Spinal cord (tissue), 9 donors: ENCODE measurements at regions not wholly inside any gene's neighbourhood (a gene's known extent, or its start where the extent isn't known, plus 50 kb on each side); places are given as distances from the start of the nearest gene placed in this dataset.
"Not testable (repeated sequence)": the region's sequence is repeated elsewhere in the genome, so short reads cannot be mapped to it uniquely, and the experiment has no call there.

Experiments
- DNase-seq, 6 donors: peaks; one replicate each; pipeline versions ENCODE4 v3.0.0 to v3.0.0-alpha.2; 2013 to 2015; ENCODE audit warnings: low spot score in 6 of 6, low read depth in 4 of 6
- H3K27ac ChIP-seq: one replicate; pipeline ENCODE4 v1.5.1; 2013; ENCODE audit warnings: low read depth, low read length, control low read depth
- H3K27me3 ChIP-seq: one replicate; pipeline ENCODE4 v1.6.1; 2013; ENCODE audit warnings: low read length; ENCODE audit not compliant: control insufficient read depth, insufficient read depth
- H3K36me3 ChIP-seq: one replicate; pipeline ENCODE4 v1.6.1; 2013; ENCODE audit warnings: low read length; ENCODE audit not compliant: control insufficient read depth, insufficient read depth
- H3K4me1 ChIP-seq: one replicate; pipeline ENCODE4 v1.6.1; 2013; ENCODE audit warnings: low read length; ENCODE audit not compliant: control insufficient read depth, insufficient read depth
- H3K4me3 ChIP-seq: one replicate; pipeline ENCODE4 v1.5.1; 2013; ENCODE audit warnings: low read depth, low read length, control low read depth
- H3K9me3 ChIP-seq: one replicate; pipeline ENCODE4 v1.6.1; 2013; ENCODE audit warnings: low read length; ENCODE audit not compliant: control insufficient read depth, insufficient read depth
- WGBS: methylation state at CpG from one replicate; pipeline ENCODE4 v1.1.5; 2013; ENCODE audit warnings: missing lambda C conversion rate; ENCODE audit not compliant: insufficient coverage; 5-methylcytosine and 5-hydroxymethylcytosine counted together
- donor health status: healthy.

DNA sequence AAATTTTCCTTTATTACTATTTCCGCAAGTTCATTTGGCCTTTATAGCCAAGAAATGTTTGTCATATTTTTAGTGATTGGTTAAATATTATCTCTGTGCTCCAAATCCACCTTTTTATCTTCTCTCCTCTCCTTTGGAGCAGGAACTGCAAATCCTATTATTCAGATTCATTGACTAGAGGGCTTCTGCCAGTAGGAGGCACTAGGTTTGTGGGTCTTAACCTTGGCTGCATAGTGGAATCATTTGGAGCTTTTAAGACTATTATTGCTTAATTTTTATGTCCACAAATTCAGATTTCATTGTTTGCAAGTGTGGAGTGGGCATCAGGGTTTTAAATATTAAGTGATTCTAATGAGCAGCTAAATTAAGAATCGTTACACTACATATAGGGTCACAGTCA, 75.3 kb upstream of the SYT10 start:
- no CpG with 5 or more reads among the region's 2 CpGs for WGBS
- Histone ChIP-seq H3K9me3 (no peaks in the 10 kb centered on the region), H3K36me3 (no peaks in the 10 kb centered on the region), H3K4me1 (no peaks in the 10 kb centered on the region), H3K27me3 (no peaks in the 10 kb centered on the region), H3K27ac (no peak overlapping the region), H3K4me3 (no peak overlapping the region)
- no peak for DNase-seq

DNA sequence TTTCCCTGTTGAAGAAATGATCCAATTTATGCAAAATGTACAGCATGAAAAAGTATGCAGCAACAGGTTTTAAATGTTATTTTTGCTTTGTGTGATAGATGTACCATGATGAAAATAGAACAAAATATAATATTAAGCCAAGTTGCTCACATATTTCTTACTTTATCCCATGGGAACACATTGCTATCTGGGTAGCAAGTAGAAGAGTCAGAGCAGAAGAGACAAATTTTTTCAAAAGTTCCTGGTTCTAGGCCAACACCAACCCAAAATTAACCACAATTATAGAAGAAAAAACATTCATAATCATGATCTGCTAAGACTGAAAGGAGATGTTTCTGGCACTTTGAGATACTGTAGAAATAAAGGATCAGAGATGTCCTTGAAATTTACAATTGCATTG, 79.9 kb upstream of the SYT10 start:
- H3K9me3 ChIP-seq, result no peaks in the 10 kb centered on the region
- H3K36me3 ChIP-seq, result no peaks in the 10 kb centered on the region
- H3K4me1 ChIP-seq, result no peaks in the 10 kb centered on the region
- no peaks in the 10 kb centered on the region for H3K27me3 ChIP-seq
- no peak for DNase-seq
- H3K4me3 ChIP-seq, result no peak overlapping the region
- no peak overlapping the region for H3K27ac ChIP-seq

DNA sequence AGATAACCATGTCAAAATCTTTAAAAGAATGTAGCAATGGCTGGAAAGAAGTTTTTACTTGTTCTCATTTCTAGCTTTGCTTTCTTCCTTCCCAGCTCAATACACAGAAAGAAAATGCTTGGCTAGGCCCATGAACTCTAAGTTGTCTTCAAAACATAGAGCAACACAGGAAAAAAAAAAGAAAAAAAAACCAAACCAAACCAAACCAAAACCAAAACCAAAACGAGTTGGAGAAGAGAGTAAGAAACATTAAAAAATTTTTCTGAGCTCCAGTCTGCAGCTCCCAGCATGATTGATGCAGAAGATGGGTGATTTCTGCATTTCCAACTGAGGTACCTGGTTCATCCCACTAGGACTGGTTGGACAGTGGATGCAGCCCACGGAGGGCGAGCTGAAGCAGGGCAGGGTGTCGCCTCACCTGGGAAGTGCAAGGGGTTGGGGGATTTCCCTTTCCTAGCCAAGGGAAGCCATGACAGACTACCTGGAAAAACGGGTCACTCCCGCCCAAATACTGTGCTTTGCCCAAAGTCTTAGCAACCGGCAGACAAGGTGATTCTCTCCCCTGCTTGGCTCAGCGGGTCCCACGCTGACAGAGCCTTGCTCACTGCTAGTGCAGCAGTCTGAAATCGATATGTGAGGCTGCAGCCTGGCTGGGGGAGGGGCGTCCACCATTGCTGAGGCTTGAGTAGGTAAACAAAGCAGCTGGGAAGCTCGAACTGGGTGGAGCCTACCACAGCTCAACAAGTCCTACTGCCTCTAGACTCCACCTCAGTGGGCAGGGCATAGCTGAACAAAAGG, 81.1 kb upstream of the SYT10 start:
- not testable (repeated sequence) for H3K4me3 ChIP-seq, H3K27ac ChIP-seq, H3K9me3 ChIP-seq, DNase-seq, H3K36me3 ChIP-seq, H3K4me1 ChIP-seq, H3K27me3 ChIP-seq
- 88% methylated on average over 11 of the region's 12 CpGs for WGBS

DNA sequence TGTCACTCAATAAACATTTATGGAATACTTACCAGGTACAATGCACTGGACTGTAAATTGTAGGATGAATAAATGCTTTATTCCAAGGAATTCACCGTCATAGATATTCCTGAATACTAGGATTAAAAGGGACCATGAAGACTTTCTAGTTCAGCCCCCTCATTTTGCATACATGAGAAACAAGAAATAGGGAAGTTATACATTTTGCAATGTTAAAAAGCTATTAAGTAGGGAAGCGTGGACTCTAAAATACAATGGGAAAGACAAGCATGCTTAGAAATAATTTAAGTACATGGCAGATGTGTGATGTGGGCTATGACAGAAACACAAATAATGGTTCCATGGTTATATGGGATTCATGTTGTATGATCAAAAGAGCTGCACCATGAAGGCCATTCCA, 89.4 kb upstream of the SYT10 start:
- WGBS, result 100% methylated on average over 1 of the region's 2 CpGs
- no peak for DNase-seq
- H3K36me3 ChIP-seq, result no peaks in the 10 kb centered on the region
- H3K4me1 ChIP-seq, result no peaks in the 10 kb centered on the region
- H3K27me3 ChIP-seq, result no peaks in the 10 kb centered on the region
- no peak overlapping the region for H3K4me3 ChIP-seq
- H3K9me3 ChIP-seq, result no peaks in the 10 kb centered on the region
- H3K27ac ChIP-seq, result no peak overlapping the region

DNA sequence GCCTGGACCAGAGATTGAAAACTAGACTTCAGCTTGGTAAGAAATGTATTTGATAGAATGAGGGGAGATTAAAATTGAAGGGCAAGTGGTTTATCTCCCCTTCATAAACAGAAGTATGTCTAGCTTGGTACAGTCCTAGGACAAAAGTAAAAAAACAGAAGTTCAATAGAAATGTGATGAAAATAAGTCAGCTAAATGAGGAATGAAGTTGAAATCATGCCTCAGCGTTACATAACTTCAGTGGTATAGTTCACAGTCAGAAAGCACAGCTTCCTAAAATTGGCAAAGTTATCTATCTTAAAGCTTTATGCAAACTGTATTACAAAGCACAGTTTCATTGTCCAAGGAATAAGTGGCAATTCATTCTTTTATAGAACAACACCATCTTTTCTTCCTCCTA, 90.2 kb upstream of the SYT10 start:
- Histone ChIP-seq H3K4me1 (no peaks in the 10 kb centered on the region), H3K27me3 (no peaks in the 10 kb centered on the region), H3K36me3 (no peaks in the 10 kb centered on the region), H3K27ac (no peak overlapping the region), H3K4me3 (no peak overlapping the region), H3K9me3 (no peaks in the 10 kb centered on the region)
- WGBS, result no CpG with 5 or more reads among the region's 1 CpG
- DNase-seq, result no peak

DNA sequence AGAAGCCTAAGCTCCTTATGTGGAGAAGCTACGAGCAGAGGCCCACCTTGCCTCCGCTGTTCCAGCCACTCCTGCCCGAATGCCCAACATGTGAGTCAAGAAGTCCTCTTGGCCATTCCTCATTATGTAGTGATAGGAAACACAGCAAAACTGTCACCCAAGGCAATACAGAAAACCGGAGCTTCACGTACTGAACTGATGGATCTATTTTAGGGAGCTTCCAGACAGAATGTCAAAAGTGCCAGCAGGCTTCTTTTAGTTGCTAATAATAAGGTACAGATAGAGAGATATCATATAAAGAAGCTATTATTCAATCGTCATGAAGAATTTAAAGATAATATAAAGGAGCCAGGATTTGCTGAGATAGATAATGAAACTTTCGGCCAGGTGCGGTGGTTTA, 91.6 kb upstream of the SYT10 start:
- no peaks in the 10 kb centered on the region for H3K4me1 ChIP-seq
- H3K27ac ChIP-seq, result no peak overlapping the region
- no peaks in the 10 kb centered on the region for H3K27me3 ChIP-seq
- no peaks in the 10 kb centered on the region for H3K9me3 ChIP-seq
- WGBS, result 100% methylated on average over 1 of the region's 8 CpGs
- H3K4me3 ChIP-seq, result no peak overlapping the region
- no peak for DNase-seq
- H3K36me3 ChIP-seq, result no peaks in the 10 kb centered on the region

DNA sequence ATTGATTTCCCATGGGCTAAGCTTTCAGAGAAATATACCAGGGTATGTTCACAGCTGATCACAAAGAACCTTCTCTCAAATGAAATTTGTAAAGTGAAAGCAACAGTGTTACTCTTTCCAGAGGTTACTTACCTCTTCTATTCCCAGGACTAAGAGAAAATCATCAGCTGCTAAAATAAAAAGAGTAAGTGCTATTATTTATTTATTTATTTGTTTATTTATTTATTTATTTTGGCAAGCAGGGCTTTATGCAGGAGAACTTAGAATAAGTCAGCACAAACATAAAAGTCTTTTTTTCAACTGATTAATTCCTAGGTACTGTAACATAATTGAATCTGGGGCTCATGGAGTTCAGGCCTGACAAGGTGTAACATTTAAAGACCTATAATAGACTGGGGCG, 93.9 kb upstream of the SYT10 start:
- no peak overlapping the region for H3K4me3 ChIP-seq
- no peaks in the 10 kb centered on the region for H3K27me3 ChIP-seq
- H3K4me1 ChIP-seq, result no peaks in the 10 kb centered on the region
- DNase-seq, result no peak
- H3K36me3 ChIP-seq, result no peaks in the 10 kb centered on the region
- WGBS, result 91% methylated on average over 1 of the region's 1 CpG
- H3K27ac ChIP-seq, result no peak overlapping the region
- no peaks in the 10 kb centered on the region for H3K9me3 ChIP-seq

DNA sequence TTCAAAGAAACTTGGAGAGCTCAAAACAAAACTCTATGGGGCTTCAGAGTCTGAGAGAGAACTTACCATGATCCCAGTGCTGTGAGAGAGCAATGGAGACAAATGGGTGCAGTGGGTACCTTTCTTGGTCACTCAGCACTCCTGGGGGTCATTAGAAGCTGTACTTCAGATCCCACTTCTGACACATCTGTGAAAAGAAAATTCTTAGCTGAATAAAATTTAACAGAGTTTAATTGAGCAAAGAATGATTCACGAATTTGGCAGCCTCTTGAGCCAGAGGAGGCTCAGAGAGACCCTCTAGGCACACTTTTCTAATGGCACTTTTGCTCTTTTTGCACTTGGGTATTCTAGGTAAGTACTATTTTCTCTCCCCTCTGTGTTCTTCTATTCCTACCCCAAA, 96.8 kb upstream of the SYT10 start:
- no peak for DNase-seq
- no peaks in the 10 kb centered on the region for H3K27me3 ChIP-seq
- H3K36me3 ChIP-seq, result no peaks in the 10 kb centered on the region
- H3K9me3 ChIP-seq, result no peaks in the 10 kb centered on the region
- WGBS, result no CpG with 5 or more reads among the region's 1 CpG
- H3K4me1 ChIP-seq, result no peaks in the 10 kb centered on the region
- no peak overlapping the region for H3K27ac ChIP-seq
- H3K4me3 ChIP-seq, result no peak overlapping the region

DNA sequence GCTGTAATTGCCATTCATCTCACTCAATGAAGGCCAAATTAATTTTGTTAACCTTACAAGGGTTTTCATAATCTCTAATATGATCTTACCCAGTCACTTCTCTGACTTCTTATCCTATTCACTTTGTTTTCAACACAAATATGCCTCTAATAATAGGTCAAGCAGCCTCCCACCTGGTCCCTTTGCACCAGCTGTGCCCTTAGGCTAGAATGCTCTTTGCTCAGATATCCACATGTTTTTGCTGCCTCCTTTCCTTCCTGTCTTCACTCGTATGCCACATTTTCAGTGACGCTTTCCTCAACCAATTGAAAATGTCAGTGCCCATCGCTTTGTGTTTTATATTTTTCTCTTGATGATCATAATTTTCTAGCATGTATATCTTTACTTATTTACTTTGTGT, 106.4 kb upstream of the SYT10 start:
- Histone ChIP-seq H3K27me3 (no peaks in the 10 kb centered on the region), H3K4me3 (no peak overlapping the region), H3K27ac (no peak overlapping the region), H3K36me3 (no peaks in the 10 kb centered on the region), H3K4me1 (no peaks in the 10 kb centered on the region), H3K9me3 (peaks cover 3% of the 10 kb centered on the region)
- no peak for DNase-seq
- WGBS, result no CpG with 5 or more reads among the region's 3 CpGs

DNA sequence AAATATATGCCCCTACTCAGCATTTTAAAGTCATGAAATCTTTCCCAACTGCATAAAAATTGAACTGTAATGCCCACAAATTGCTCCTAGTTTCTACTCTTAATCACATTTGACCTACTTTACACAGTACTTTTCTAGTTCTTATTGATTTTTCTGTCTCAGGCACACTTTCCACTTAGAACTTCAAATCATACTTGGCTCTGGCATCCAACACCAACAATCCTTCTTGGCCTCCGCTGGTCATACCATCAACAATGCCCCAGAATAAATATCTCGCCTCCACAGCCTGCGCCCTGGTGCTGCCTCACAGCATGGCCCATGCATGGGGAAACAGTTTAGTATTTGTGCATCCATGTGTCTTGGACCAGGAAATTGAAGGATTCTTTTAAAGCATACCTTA, 107.5 kb upstream of the SYT10 start:
- Histone ChIP-seq H3K9me3 (peaks cover 1% of the 10 kb centered on the region), H3K27me3 (no peaks in the 10 kb centered on the region), H3K4me3 (no peak overlapping the region), H3K27ac (no peak overlapping the region), H3K36me3 (no peaks in the 10 kb centered on the region), H3K4me1 (no peaks in the 10 kb centered on the region)
- 80% methylated on average over 1 of the region's 3 CpGs for WGBS
- no peak for DNase-seq
